SU-DHL-6 (cell line): ENCODE measurements at regions not wholly inside any gene's neighbourhood (a gene's known extent, or its start where the extent isn't known, plus 50 kb on each side); places are given as distances from the start of the nearest gene placed in this dataset.

Experiments used
- H2AFZ ChIP-seq: fragments of 200-600 bp; sonication (generic); 2 replicates; pipeline ENCODE4 v1.6.1; 2014; ENCODE audit warnings: low read depth, mild to moderate bottlenecking, moderate library complexity, mixed read lengths, antibody characterized with exemption, low read length; ENCODE audit not compliant: severe bottlenecking
- H3F3A ChIP-seq: fragments of 200-600 bp; shearing (Covaris generic); 2 replicates; pipeline ENCODE4 v1.6.0; 2016; ENCODE audit warnings: antibody characterized with exemption, mild to moderate bottlenecking; ENCODE audit not compliant: insufficient read depth
- H3K27ac ChIP-seq: fragments of 200-600 bp; sonication (generic); 2 replicates; pipeline ENCODE4 v1.5.1; 2016; ENCODE audit warnings: low read depth, mild to moderate bottlenecking, low read length, moderate library complexity, mixed read lengths
- H3K27me3 ChIP-seq: fragments of 200-600 bp; sonication (generic), shearing (Covaris generic); 2 replicates; pipeline ENCODE4 v1.6.0; 2014; ENCODE audit warnings: mild to moderate bottlenecking, low read length
- H3K36me3 ChIP-seq: fragments of 200-600 bp; sonication (generic); 2 replicates; pipeline ENCODE4 v1.6.1; 2014; ENCODE audit warnings: mild to moderate bottlenecking, low read length, mixed read lengths
- H3K4me2 ChIP-seq: fragments of 300-600, 200-600 bp; shearing (Covaris generic), sonication (generic); 2 replicates; pipeline ENCODE4 v1.6.0; 2014; ENCODE audit warnings: low read length, low read depth, mild to moderate bottlenecking; ENCODE audit not compliant: poor library complexity, severe bottlenecking
- H3K4me3 ChIP-seq: fragments of 200-600 bp; sonication (generic); 2 replicates; pipeline ENCODE4 v1.5.1; 2014; ENCODE audit warnings: antibody characterized with exemption, low read length, mild to moderate bottlenecking, mixed read lengths; ENCODE audit not compliant: insufficient read depth, poor library complexity, severe bottlenecking
- H3K79me2 ChIP-seq: fragments of 200-600 bp; sonication (generic); 2 replicates; pipeline ENCODE4 v1.6.1; 2014; ENCODE audit warnings: mild to moderate bottlenecking, low read length, moderate library complexity; ENCODE audit not compliant: insufficient read depth
- H3K9ac ChIP-seq: fragments of 200-600 bp; sonication (generic); 2 replicates; pipeline ENCODE4 v1.7.0; 2014; ENCODE audit warnings: mild to moderate bottlenecking, low read length
- H3K9me2 ChIP-seq: fragments of 200-600 bp; sonication (generic); replicated peaks from 2 replicates; pipeline ENCODE4 v1.6.1; 2014; ENCODE audit warnings: low read length; ENCODE audit not compliant: insufficient read depth
- H3K9me3 ChIP-seq: fragments of 200-600 bp; sonication (generic); 2 replicates; pipeline ENCODE4 v1.6.1; 2014; ENCODE audit warnings: low read length, mixed read lengths; ENCODE audit not compliant: insufficient read depth
- H4K20me1 ChIP-seq: fragments of 200-600 bp; sonication (generic); 2 replicates; pipeline ENCODE4 v1.6.1; 2014; ENCODE audit warnings: low read depth, mild to moderate bottlenecking, antibody characterized with exemption, low read length, moderate library complexity, mixed read lengths
- CTCF ChIP-seq: fragments of 200-600 bp; sonication (generic); IDR thresholded peaks from one replicate; pipeline ENCODE4 v1.5.1; 2017; ENCODE audit warnings: antibody characterized with exemption, mild to moderate bottlenecking, low read length, moderate library complexity; ENCODE audit not compliant: insufficient read depth, poor library complexity, severe bottlenecking
- EZH2phosphoT487 ChIP-seq: fragments of 200-600 bp; sonication (generic), shearing (Covaris generic); conservative IDR thresholded peaks from 2 replicates; pipeline ENCODE4 v1.6.1; 2018; ENCODE audit warnings: mild to moderate bottlenecking, antibody characterized with exemption, low read length, moderate library complexity, mixed read lengths

- Histone ChIP-seq H4K20me1 (no peaks in the 10 kb centered on the region), H3K4me2 (no peak overlapping the region), H3K4me3 (no peak overlapping the region), H3K27ac (no peak overlapping the region), H3K36me3 (no peaks in the 10 kb centered on the region), H3K9me2 (no peaks in the 10 kb centered on the region), H2AFZ (no peak overlapping the region), H3K79me2 (no peaks in the 10 kb centered on the region), H3F3A (no peaks in the 10 kb centered on the region), H3K27me3 (no peaks in the 10 kb centered on the region), H3K9me3 (no peaks in the 10 kb centered on the region), H3K9ac (no peak overlapping the region)
- no peak for TF ChIP-seq CTCF
Observed at GRCh38 chr10:21330628-21331020, 194.9 kb downstream of the SKIDA1 start.

- no peak overlapping the region for H2AFZ ChIP-seq
- H3K4me3 ChIP-seq: no peak overlapping the region
- TF ChIP-seq CTCF: no peak
- TF ChIP-seq EZH2phosphoT487: no peak
- H3K9ac ChIP-seq: no peak overlapping the region
- no peaks in the 10 kb centered on the region for H3K79me2 ChIP-seq
- no peaks in the 10 kb centered on the region for H3K36me3 ChIP-seq
- H3K9me2 ChIP-seq: no peaks in the 10 kb centered on the region
- H3K27ac ChIP-seq: no peak overlapping the region
- no peaks in the 10 kb centered on the region for H3F3A ChIP-seq
- H3K4me2 ChIP-seq: no peak overlapping the region
- no peaks in the 10 kb centered on the region for H3K27me3 ChIP-seq
- H4K20me1 ChIP-seq: no peaks in the 10 kb centered on the region
- H3K9me3 ChIP-seq: no peaks in the 10 kb centered on the region
Observed at GRCh38 chr10:21329995-21330627, 195.4 kb downstream of the SKIDA1 start.

DNA sequence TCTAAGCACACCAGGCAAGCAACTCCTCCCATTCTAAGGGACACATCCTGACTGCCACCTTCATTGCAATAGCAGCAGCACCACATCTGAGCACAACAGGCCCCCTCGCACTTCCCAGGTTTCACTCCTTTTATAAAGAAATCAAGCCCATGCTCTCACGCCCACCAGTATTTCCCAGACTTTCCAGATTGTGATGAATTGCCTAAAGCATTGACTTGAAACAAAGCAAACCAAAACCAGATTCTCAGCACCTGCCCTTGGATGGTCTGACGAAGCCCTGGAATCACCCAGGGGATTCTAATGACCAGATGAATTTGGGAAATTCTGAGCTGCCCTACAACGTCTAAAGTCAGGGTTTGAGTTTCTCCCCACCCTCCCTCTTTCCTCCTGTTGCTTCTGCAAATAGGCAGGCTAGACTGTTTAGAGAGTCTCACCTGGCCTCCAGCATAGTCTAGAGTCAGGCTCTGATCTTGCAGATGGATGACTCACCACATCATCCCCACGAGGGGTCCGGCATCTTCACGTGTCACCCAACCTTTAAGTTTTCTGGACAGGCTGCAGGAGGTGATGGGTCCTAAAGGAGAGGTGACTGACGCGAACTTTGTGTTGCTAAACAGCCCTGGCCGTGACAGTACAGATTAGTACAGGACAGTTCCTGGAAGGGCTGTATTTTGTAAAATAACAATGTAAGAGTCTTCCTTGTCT is 198.0 kb downstream of the SKIDA1 start:
- no peaks in the 10 kb centered on the region for H3F3A ChIP-seq
- H3K27ac ChIP-seq: no peak overlapping the region
- H3K4me3 ChIP-seq: no peak overlapping the region
- H3K27me3 ChIP-seq: no peaks in the 10 kb centered on the region
- no peaks in the 10 kb centered on the region for H3K9me2 ChIP-seq
- H4K20me1 ChIP-seq: no peaks in the 10 kb centered on the region
- no peak overlapping the region for H3K9ac ChIP-seq
- TF ChIP-seq EZH2phosphoT487 (no peak), CTCF (no peak)
- no peaks in the 10 kb centered on the region for H3K9me3 ChIP-seq
- no peak overlapping the region for H3K4me2 ChIP-seq
- no peaks in the 10 kb centered on the region for H3K79me2 ChIP-seq
- no peaks in the 10 kb centered on the region for H3K36me3 ChIP-seq
- H2AFZ ChIP-seq: no peak overlapping the region
